ENCODE measurements at regions not wholly inside any gene's neighbourhood (a gene's known extent, or its start where the extent isn't known, plus 50 kb on each side); places are given as distances from the start of the nearest gene placed in this dataset.
A peak's percentile ranks its signal among the peaks of the same experiment; 100 is the strongest.

GRCh38 chr3:160162440-160162839 is 62.8 kb upstream of the C3orf80 start:
- Histone ChIP-seq H3K36me3 (no peaks in the 10 kb centered on the region), H3K4me3 (no peak overlapping the region), H3K27me3 (no peaks in the 10 kb centered on the region), H3K9me3 (no peaks in the 10 kb centered on the region), H3K4me1 (no peaks in the 10 kb centered on the region), H3K27ac (no peak overlapping the region)
- DNase-seq: no peak
- TF ChIP-seq POLR2AphosphoS5 (IDR thresholded peaks at IDR 0.05) (no peak), CTCF (IDR thresholded peaks at IDR 0.05) (no peak), EP300 (IDR thresholded peaks at IDR 0.05) (no peak), POLR2A (IDR thresholded peaks at IDR 0.05) (no peak)
- 64 to 76% (median 74%) methylated on average over 5 of the region's 5 CpGs for WGBS, 5 donors
- intact Hi-C loops (cut with DNase I; ENCODE audit: low total_unique reads): loop anchor here (10.0 kb wide), 1 partner anchor 182 kb away; no protein-coding TSS in a partner anchor

DNA sequence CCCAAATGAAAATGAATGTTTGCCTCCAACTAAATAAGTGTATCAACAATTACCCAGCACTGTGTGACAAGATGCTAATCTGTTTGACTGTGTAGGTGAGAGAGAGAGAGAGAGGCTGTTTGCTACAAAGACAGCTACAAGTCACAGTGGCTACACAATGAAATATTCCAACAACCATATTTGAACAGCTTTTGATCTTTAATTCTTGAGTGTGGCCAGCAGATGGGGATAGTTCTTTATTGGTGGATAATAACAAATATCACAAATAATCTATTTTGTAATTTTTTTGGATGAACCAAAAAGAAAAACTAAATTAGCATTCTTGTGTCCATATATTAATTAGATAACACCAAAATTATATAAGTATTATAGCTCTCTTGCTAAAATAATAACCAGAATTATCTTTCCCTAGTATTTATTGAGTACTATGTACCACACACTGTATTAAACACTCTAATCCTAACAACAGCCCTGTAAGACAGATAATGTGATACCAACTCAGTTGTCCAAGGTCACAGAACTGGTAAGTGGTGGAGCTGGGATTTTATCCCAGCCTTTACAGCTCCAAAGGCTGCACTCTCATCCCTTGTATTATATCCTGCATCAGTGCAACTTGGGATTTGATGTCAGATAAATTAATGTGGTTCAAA is 61.9 kb upstream of the C3orf80 start:
- Histone ChIP-seq H3K9me3 (no peaks in the 10 kb centered on the region), H3K4me3 (no peak overlapping the region), H3K27me3 (no peaks in the 10 kb centered on the region), H3K36me3 (no peaks in the 10 kb centered on the region), H3K4me1 (no peaks in the 10 kb centered on the region), H3K27ac (no peak overlapping the region)
- DNase-seq: peak in 1 of 2 donors; percentile 60
- TF ChIP-seq CTCF (IDR thresholded peaks at IDR 0.05) (peak in 4 of 7 experiments; percentile 31 to 52 (median 40)), POLR2A (IDR thresholded peaks at IDR 0.05) (no peak)
- intact Hi-C loops (cut with DNase I; ENCODE audit: low total_unique reads): loop anchor here (10.0 kb wide), 1 partner anchor 181 kb away; no protein-coding TSS in a partner anchor

GRCh38 chr3:160168246-160168645 is 57.0 kb upstream of the C3orf80 start:
- H3K4me1 ChIP-seq: no peaks in the 10 kb centered on the region
- no peak for TF ChIP-seq EP300 (IDR thresholded peaks at IDR 0.05)
- TF ChIP-seq CTCF (IDR thresholded peaks at IDR 0.05): no peak
- no peak for TF ChIP-seq POLR2AphosphoS5 (IDR thresholded peaks at IDR 0.05)
- no peak for TF ChIP-seq POLR2A (IDR thresholded peaks at IDR 0.05)
- H3K27ac ChIP-seq: no peak overlapping the region
- H3K4me3 ChIP-seq: no peak overlapping the region
- intact Hi-C loops (cut with DNase I; ENCODE audit: low total_unique reads): loop anchor here (10.0 kb wide), 1 partner anchor 177 kb away; no protein-coding TSS in a partner anchor
- WGBS, 5 donors: 67 to 75% (median 72%) methylated on average over 2 of the region's 2 CpGs
- no peaks in the 10 kb centered on the region for H3K9me3 ChIP-seq
- DNase-seq: no peak
- no peaks in the 10 kb centered on the region for H3K36me3 ChIP-seq
- H3K27me3 ChIP-seq: no peaks in the 10 kb centered on the region

DNA sequence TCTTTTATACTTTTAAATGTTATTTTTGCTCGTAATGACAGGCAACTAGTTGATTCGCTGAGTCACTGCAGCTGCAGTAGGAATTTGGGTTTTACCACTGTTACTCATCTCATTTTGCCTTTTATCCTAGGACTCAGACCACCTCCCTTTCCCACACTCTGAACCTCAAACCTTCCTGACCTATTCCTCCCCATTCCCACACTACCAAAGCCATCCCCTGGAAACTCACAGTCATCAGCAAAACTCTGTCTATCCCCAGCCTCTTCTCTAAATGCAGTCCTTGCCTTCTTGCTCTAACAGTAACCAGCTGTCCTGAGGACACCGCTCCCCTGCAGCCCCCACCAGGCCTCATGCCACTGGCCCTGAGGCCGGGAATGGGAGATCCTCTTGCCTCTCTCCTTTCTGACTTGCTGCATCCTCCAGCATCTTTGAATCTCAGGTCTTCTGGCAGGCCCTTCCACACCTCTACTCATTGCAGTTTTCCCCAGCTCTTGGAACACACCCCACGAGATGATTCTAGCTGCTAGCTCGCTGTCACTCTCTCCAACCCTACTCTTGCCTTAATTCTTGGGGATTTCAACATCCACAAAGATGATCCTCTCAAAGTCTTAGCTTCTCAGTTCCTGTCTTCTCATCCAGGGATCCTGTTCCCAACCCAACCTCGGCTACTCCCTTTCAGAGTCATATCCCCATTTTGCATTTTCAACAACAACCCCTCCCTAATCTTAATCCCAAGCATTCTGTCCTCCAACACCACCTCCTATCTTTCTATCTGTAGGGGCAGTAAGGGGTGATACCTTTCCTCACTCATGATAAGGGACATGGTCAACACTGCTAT is 55.9 kb upstream of the C3orf80 start:
- no peak overlapping the region for H3K4me3 ChIP-seq
- no peak overlapping the region for H3K27ac ChIP-seq
- H3K9me3 ChIP-seq: no peaks in the 10 kb centered on the region
- no peaks in the 10 kb centered on the region for H3K27me3 ChIP-seq
- no peak for DNase-seq
- no peak for TF ChIP-seq CTCF (IDR thresholded peaks at IDR 0.05)
- TF ChIP-seq EP300 (IDR thresholded peaks at IDR 0.05): no peak
- TF ChIP-seq POLR2AphosphoS5 (IDR thresholded peaks at IDR 0.05): no peak
- TF ChIP-seq POLR2A (IDR thresholded peaks at IDR 0.05): no peak
- WGBS, 5 donors: 69 to 85% (median 78%) methylated on average over 7 of the region's 7 CpGs
- H3K4me1 ChIP-seq: no peaks in the 10 kb centered on the region
- H3K36me3 ChIP-seq: no peaks in the 10 kb centered on the region
- intact Hi-C loops (cut with DNase I; ENCODE audit: low total_unique reads): loop anchor here (10.0 kb wide), 1 partner anchor 175 kb away; no protein-coding TSS in a partner anchor

Data from stomach (tissue), 8 donors.